OCI-LY7 (cell line): ENCODE measurements at regions not wholly inside any gene's neighbourhood (a gene's known extent, or its start where the extent isn't known, plus 50 kb on each side); places are given as distances from the start of the nearest gene placed in this dataset.
A peak's percentile ranks its signal among the peaks of the same experiment; 100 is the strongest.

ENCODE experiments used
- BruUV-seq: library from RNA; stranded (reverse); fragments of 400-500 nt; replicated peaks from 2 replicates; lab custom pipeline; 2021; lab: Mats Ljungman, UMichigan
- CTCF ChIA-PET: fragments of 300-600 bp; sonication (Branson Sonifier 250); formaldehyde crosslinking; loops from one replicate; lab custom pipeline; 2022; ENCODE audit warnings: antibody characterized with exemption; ENCODE audit not compliant: unreplicated experiment; lab: Charles Lee
- POLR2A ChIA-PET: fragments of 300-600 bp; sonication (Branson Sonifier 250); formaldehyde crosslinking; loops from one replicate; lab custom pipeline; 2022; ENCODE audit warnings: antibody characterized with exemption; lab: Charles Lee
- DNase-seq: peaks from one replicate; pipeline ENCODE4 v3.0.0-alpha.2; 2015; ENCODE audit warnings: low spot score
- H2AFZ ChIP-seq: fragments of 200-600 bp; sonication (generic), shearing (Covaris generic); 2 replicates; pipeline ENCODE4 v1.6.1; 2014; ENCODE audit warnings: mild to moderate bottlenecking, antibody characterized with exemption, low read length, moderate library complexity
- H3K27ac ChIP-seq: fragments of 200-600 bp; sonication (generic); 2 replicates; pipeline ENCODE4 v1.5.1; 2014; ENCODE audit warnings: mixed run types, low read depth, mild to moderate bottlenecking, moderate library complexity, low read length, inconsistent platforms; ENCODE audit not compliant: poor library complexity, severe bottlenecking
- H3K36me3 ChIP-seq: fragments of 200-600 bp; sonication (generic); 2 replicates; pipeline ENCODE4 v1.6.1; 2014; ENCODE audit warnings: mild to moderate bottlenecking, antibody characterized with exemption, low read length, moderate library complexity, mixed read lengths; ENCODE audit not compliant: insufficient read depth
- H3K4me1 ChIP-seq: fragments of 200-600 bp; sonication (generic); 2 replicates; pipeline ENCODE4 v1.5.1; 2014; ENCODE audit warnings: mild to moderate bottlenecking, low read length; ENCODE audit not compliant: insufficient read depth, poor library complexity, severe bottlenecking
- H3K4me2 ChIP-seq: fragments of 200-600 bp; sonication (generic); 2 replicates; pipeline ENCODE4 v1.6.1; 2014; ENCODE audit warnings: mild to moderate bottlenecking, low read length
- H3K4me3 ChIP-seq: fragments of 200-600 bp; sonication (generic); 2 replicates; pipeline ENCODE4 v1.5.1; 2014; ENCODE audit warnings: mild to moderate bottlenecking, low read depth, low read length; ENCODE audit not compliant: poor library complexity, severe bottlenecking
- H3K79me2 ChIP-seq: fragments of 200-600 bp; sonication (generic); 2 replicates; pipeline ENCODE4 v1.6.1; 2016; ENCODE audit warnings: low read depth, mild to moderate bottlenecking, low read length, moderate library complexity, mixed read lengths; ENCODE audit not compliant: insufficient read depth
- H3K9me2 ChIP-seq: fragments of 200-600 bp; sonication (generic); 2 replicates; pipeline ENCODE4 v1.6.1; 2016; ENCODE audit warnings: mild to moderate bottlenecking, low read length, mixed read lengths; ENCODE audit not compliant: insufficient read depth
- H3K9me3 ChIP-seq: fragments of 200-600 bp; sonication (generic); 2 replicates; pipeline ENCODE4 v1.6.1; 2014; ENCODE audit warnings: mild to moderate bottlenecking, mixed run types, low read length, mixed read lengths
- H4K20me1 ChIP-seq: fragments of 200-600 bp; sonication (generic); 2 replicates; pipeline ENCODE4 v1.6.1; 2014; ENCODE audit warnings: mild to moderate bottlenecking, antibody characterized with exemption, low read length, moderate library complexity, mixed read lengths; ENCODE audit not compliant: insufficient read depth
- EZH2phosphoT487 ChIP-seq: fragments of 200-600 bp; sonication (generic); IDR thresholded peaks from 2 replicates; pipeline ENCODE4 v1.6.1; 2018; ENCODE audit warnings: low read depth, borderline replicate concordance, mild to moderate bottlenecking, mixed run types, antibody characterized with exemption, low read length, moderate library complexity, mixed read lengths
- intact Hi-C: fragments of 100-400 bp; cut with micrococcal nuclease; formaldehyde crosslinking; loops from one replicate; pipeline ENCODE4 v1.10.0; 2022; ENCODE audit not compliant: unreplicated experiment
- TF ChIP-seq, protein P1 (sequence below): fragments of 200-600 bp; sonication (generic); conservative IDR thresholded peaks from 2 replicates; pipeline ENCODE4 v1.5.1; 2014; ENCODE audit warnings: mild to moderate bottlenecking, antibody characterized with exemption, low read length, moderate library complexity, mixed read lengths

DNA sequence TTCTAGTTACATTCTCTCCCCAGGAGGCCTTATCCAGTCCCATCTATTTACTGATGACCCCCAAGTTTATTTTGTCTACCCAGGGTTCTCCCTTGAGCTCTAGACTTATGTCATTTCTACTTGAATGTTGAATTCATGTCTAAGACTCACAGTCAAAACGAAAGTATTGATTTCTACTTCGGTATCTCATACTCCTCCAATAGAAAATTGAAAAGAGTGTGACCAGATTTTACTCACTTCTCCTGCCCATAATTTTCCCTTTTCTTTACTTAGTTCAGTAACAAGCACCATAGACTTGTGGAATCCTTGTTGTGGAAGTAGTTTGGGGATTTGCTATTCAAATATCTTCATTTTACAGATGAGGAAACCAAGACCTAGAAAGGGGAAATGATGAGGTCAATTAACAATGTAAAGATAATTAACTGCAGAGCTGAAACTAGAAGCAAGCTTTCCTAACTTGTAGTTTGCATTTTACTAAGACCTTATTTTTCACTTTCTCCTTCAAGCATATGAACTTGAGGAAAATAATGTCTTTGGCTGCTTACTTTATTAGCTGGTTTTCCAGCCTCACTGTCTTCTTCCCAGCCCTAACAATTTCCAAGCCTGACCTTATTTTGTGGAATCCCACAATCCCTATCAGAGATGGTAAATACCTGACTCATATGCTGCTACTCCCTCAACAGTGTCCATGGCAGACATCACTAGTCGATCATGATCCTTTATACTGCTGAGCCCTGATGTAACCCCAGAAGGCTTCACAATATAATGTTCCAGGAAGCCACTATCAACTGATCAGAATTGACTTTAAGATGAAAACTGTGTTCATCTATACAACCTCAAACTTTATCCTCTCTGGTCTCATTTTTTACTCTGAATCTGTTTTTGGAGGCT lies 123.9 kb upstream of the AGBL1 start:
- CTCF ChIA-PET = no interaction called here
- Histone ChIP-seq H3K4me3 (no peak overlapping the region), H3K27ac (no peak overlapping the region), H3K4me2 (no peak overlapping the region), H3K4me1 (peaks cover 13% of the 10 kb centered on the region), H3K36me3 (no peaks in the 10 kb centered on the region), H4K20me1 (no peaks in the 10 kb centered on the region), H3K9me3 (no peaks in the 10 kb centered on the region), H3K9me2 (no peaks in the 10 kb centered on the region), H2AFZ (no peak overlapping the region), H3K79me2 (no peaks in the 10 kb centered on the region)
- BruUV-seq = no TSS peak
- POLR2A ChIA-PET = no interaction called here
- DNase-seq = no peak
- intact Hi-C loops = no loop called here
- no peak for TF ChIP-seq EZH2phosphoT487
- TF ChIP-seq, protein P1, sequence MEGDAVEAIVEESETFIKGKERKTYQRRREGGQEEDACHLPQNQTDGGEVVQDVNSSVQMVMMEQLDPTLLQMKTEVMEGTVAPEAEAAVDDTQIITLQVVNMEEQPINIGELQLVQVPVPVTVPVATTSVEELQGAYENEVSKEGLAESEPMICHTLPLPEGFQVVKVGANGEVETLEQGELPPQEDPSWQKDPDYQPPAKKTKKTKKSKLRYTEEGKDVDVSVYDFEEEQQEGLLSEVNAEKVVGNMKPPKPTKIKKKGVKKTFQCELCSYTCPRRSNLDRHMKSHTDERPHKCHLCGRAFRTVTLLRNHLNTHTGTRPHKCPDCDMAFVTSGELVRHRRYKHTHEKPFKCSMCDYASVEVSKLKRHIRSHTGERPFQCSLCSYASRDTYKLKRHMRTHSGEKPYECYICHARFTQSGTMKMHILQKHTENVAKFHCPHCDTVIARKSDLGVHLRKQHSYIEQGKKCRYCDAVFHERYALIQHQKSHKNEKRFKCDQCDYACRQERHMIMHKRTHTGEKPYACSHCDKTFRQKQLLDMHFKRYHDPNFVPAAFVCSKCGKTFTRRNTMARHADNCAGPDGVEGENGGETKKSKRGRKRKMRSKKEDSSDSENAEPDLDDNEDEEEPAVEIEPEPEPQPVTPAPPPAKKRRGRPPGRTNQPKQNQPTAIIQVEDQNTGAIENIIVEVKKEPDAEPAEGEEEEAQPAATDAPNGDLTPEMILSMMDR = no peak

DNA sequence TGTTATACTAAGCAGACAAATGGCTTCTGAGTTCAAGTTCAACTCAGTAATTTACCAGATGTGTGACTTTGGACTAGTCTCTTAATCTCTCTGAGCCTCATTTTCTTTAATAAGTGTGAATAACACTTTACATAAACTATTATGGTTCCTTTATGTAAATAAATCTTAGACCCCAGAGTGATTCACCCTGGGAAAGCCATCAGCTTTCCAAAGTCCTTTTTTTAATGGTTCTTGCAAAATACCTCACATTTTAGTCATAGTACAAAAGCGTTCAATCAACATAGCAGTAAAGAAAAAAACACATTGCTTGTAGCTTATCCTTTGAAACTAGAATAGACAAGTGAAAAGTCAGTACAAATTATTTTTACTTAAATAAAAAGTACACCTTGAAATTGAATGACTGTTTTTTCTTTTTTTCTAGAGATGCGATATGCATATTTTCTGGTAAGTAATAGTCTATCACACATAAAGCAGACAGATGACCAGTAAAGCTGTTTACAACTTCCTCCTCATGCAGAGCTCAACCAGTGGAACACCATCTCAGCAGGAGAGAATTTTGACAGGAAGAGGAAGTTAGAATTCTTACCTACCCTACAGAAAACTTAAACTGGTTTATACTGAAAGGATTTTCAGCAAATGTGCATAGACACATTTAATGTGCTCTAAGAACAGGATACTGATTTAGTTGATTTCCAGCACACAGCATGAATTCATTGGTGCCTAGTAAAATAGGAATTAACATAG lies 123.0 kb upstream of the AGBL1 start:
- no peaks in the 10 kb centered on the region for H3K36me3 ChIP-seq
- H3K27ac ChIP-seq = no peak overlapping the region
- BruUV-seq = no TSS peak
- DNase-seq = peak; percentile 38
- H4K20me1 ChIP-seq = no peaks in the 10 kb centered on the region
- H2AFZ ChIP-seq = no peak overlapping the region
- no peaks in the 10 kb centered on the region for H3K79me2 ChIP-seq
- H3K4me1 ChIP-seq = peaks cover 7% of the 10 kb centered on the region
- TF ChIP-seq, protein P1 = no peak
- no peak for TF ChIP-seq EZH2phosphoT487
- H3K9me2 ChIP-seq = no peaks in the 10 kb centered on the region
- H3K9me3 ChIP-seq = no peaks in the 10 kb centered on the region
- POLR2A ChIA-PET = no interaction called here
- intact Hi-C loops = no loop called here
- no peak overlapping the region for H3K4me2 ChIP-seq
- CTCF ChIA-PET = no interaction called here
- no peak overlapping the region for H3K4me3 ChIP-seq
